Loucy (cell line): ENCODE measurements at regions not wholly inside any gene's neighbourhood (a gene's known extent, or its start where the extent isn't known, plus 50 kb on each side); places are given as distances from the start of the nearest gene placed in this dataset.

Source experiments
- H2AFZ ChIP-seq: fragments of 200-600 bp; sonication (generic); 2 replicates; pipeline ENCODE4 v1.6.0; 2016; ENCODE audit warnings: antibody characterized with exemption, mild to moderate bottlenecking, low read length, moderate library complexity
- H3F3A ChIP-seq: fragments of 200-600 bp; 2 replicates; pipeline ENCODE4 v1.6.0; 2016; ENCODE audit warnings: antibody characterized with exemption, low read depth, mild to moderate bottlenecking
- H3K27me3 ChIP-seq: fragments of 200-600 bp; sonication (generic); 2 replicates; pipeline ENCODE4 v1.6.1; 2014; ENCODE audit warnings: low read length, mild to moderate bottlenecking; ENCODE audit not compliant: insufficient read depth, poor library complexity, severe bottlenecking
- H3K36me3 ChIP-seq: fragments of 200-600 bp; sonication (generic); 2 replicates; pipeline ENCODE4 v1.6.1; 2016; ENCODE audit warnings: low read length; ENCODE audit not compliant: insufficient read depth
- H3K4me1 ChIP-seq: fragments of 200-600 bp; sonication (generic); 2 replicates; pipeline ENCODE4 v1.5.1; 2014; ENCODE audit warnings: low read length, mild to moderate bottlenecking; ENCODE audit not compliant: insufficient read depth, poor library complexity, severe bottlenecking
- H3K4me2 ChIP-seq: fragments of 200-600 bp; sonication (generic); 2 replicates; pipeline ENCODE4 v1.6.0; 2014; ENCODE audit warnings: antibody characterized with exemption, low read length, low read depth, mild to moderate bottlenecking; ENCODE audit not compliant: poor library complexity, severe bottlenecking
- H3K4me3 ChIP-seq: fragments of 200-600 bp; sonication (generic); 2 replicates; pipeline ENCODE4 v1.5.1; 2014; ENCODE audit warnings: low read length, mild to moderate bottlenecking, mixed read lengths; ENCODE audit not compliant: poor library complexity, severe bottlenecking
- H3K79me2 ChIP-seq: fragments of 200-600 bp; sonication (generic); 2 replicates; pipeline ENCODE4 v1.6.1; 2014; ENCODE audit warnings: low read length; ENCODE audit not compliant: insufficient read depth
- H3K9ac ChIP-seq: fragments of 200-600 bp; sonication (generic); 2 replicates; pipeline ENCODE4 v1.6.0; 2014; ENCODE audit warnings: mild to moderate bottlenecking, low read depth, low read length, moderate library complexity; ENCODE audit not compliant: poor library complexity, severe bottlenecking
- H3K9me2 ChIP-seq: fragments of 200-600 bp; sonication (generic); replicated peaks from 2 replicates; pipeline ENCODE4 v1.6.1; 2016; ENCODE audit warnings: low read depth, low read length, mixed read lengths
- H3K9me3 ChIP-seq: fragments of 200-600 bp; sonication (generic); 2 replicates; pipeline ENCODE4 v1.6.1; 2014; ENCODE audit warnings: mild to moderate bottlenecking, antibody characterized with exemption, low read length, low read depth; ENCODE audit not compliant: insufficient read depth
- H4K20me1 ChIP-seq: fragments of 200-600 bp; sonication (generic); 2 replicates; pipeline ENCODE4 v1.6.0; 2014; ENCODE audit warnings: antibody characterized with exemption, low read length, mild to moderate bottlenecking; ENCODE audit not compliant: insufficient read depth, poor library complexity, severe bottlenecking
- EZH2phosphoT487 ChIP-seq: fragments of 200-600 bp; IDR thresholded peaks from 2 replicates; pipeline ENCODE4 v1.6.1; 2018; ENCODE audit warnings: antibody characterized with exemption, mild to moderate bottlenecking, moderate library complexity, borderline replicate concordance
- TF ChIP-seq, protein P1 (sequence below): fragments of 200-600 bp; sonication (generic); conservative IDR thresholded peaks from 2 replicates; pipeline ENCODE4 v1.5.1; 2014; ENCODE audit warnings: mild to moderate bottlenecking, antibody characterized with exemption, low read length

GRCh38 chr20:57086066-57086465 lies 180.4 kb downstream of the BMP7 start:
- H3K4me1 ChIP-seq, result no peaks in the 10 kb centered on the region
- H4K20me1 ChIP-seq, result no peaks in the 10 kb centered on the region
- H3K9ac ChIP-seq, result no peak overlapping the region
- H3K36me3 ChIP-seq, result no peaks in the 10 kb centered on the region
- TF ChIP-seq EZH2phosphoT487, result no peak
- TF ChIP-seq, protein P1, sequence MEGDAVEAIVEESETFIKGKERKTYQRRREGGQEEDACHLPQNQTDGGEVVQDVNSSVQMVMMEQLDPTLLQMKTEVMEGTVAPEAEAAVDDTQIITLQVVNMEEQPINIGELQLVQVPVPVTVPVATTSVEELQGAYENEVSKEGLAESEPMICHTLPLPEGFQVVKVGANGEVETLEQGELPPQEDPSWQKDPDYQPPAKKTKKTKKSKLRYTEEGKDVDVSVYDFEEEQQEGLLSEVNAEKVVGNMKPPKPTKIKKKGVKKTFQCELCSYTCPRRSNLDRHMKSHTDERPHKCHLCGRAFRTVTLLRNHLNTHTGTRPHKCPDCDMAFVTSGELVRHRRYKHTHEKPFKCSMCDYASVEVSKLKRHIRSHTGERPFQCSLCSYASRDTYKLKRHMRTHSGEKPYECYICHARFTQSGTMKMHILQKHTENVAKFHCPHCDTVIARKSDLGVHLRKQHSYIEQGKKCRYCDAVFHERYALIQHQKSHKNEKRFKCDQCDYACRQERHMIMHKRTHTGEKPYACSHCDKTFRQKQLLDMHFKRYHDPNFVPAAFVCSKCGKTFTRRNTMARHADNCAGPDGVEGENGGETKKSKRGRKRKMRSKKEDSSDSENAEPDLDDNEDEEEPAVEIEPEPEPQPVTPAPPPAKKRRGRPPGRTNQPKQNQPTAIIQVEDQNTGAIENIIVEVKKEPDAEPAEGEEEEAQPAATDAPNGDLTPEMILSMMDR, result no peak
- H3F3A ChIP-seq, result no peaks in the 10 kb centered on the region
- H2AFZ ChIP-seq, result no peak overlapping the region
- no peak overlapping the region for H3K4me2 ChIP-seq
- H3K79me2 ChIP-seq, result no peaks in the 10 kb centered on the region
- no peak overlapping the region for H3K4me3 ChIP-seq
- H3K9me3 ChIP-seq, result no peaks in the 10 kb centered on the region
- no peaks in the 10 kb centered on the region for H3K9me2 ChIP-seq
- no peaks in the 10 kb centered on the region for H3K27me3 ChIP-seq

GRCh38 chr20:57087102-57087501 lies 179.3 kb downstream of the BMP7 start:
- H3K4me2 ChIP-seq, result no peak overlapping the region
- no peak overlapping the region for H2AFZ ChIP-seq
- no peaks in the 10 kb centered on the region for H3K4me1 ChIP-seq
- H3K9me3 ChIP-seq, result no peaks in the 10 kb centered on the region
- no peaks in the 10 kb centered on the region for H3K27me3 ChIP-seq
- no peaks in the 10 kb centered on the region for H3K79me2 ChIP-seq
- H3K4me3 ChIP-seq, result no peak overlapping the region
- no peak for TF ChIP-seq EZH2phosphoT487
- TF ChIP-seq, protein P1, result no peak
- H3K9me2 ChIP-seq, result no peaks in the 10 kb centered on the region
- no peaks in the 10 kb centered on the region for H4K20me1 ChIP-seq
- H3F3A ChIP-seq, result no peaks in the 10 kb centered on the region
- H3K36me3 ChIP-seq, result no peaks in the 10 kb centered on the region
- H3K9ac ChIP-seq, result no peak overlapping the region

- no peaks in the 10 kb centered on the region for H3K36me3 ChIP-seq
- H3K9me2 ChIP-seq, result no peaks in the 10 kb centered on the region
- H3F3A ChIP-seq, result no peaks in the 10 kb centered on the region
- no peak overlapping the region for H3K9ac ChIP-seq
- H3K27me3 ChIP-seq, result no peaks in the 10 kb centered on the region
- no peak overlapping the region for H3K4me2 ChIP-seq
- no peaks in the 10 kb centered on the region for H3K4me1 ChIP-seq
- TF ChIP-seq EZH2phosphoT487, result no peak
- TF ChIP-seq, protein P1, result no peak
- no peaks in the 10 kb centered on the region for H3K79me2 ChIP-seq
- no peaks in the 10 kb centered on the region for H4K20me1 ChIP-seq
- no peak overlapping the region for H3K4me3 ChIP-seq
- H3K9me3 ChIP-seq, result no peaks in the 10 kb centered on the region
- no peak overlapping the region for H2AFZ ChIP-seq
Observed at GRCh38 chr20:57087705-57088104, 178.7 kb downstream of the BMP7 start.
